ENCODE measurements at regions not wholly inside any gene's neighbourhood (a gene's known extent, or its start where the extent isn't known, plus 50 kb on each side); places are given as distances from the start of the nearest gene placed in this dataset.

- TF ChIP-seq EZH2 (IDR thresholded peaks at IDR 0.05; ENCODE audit: borderline replicate concordance, insufficient read depth, low read length, poor library complexity, severe bottlenecking) (no peak), SMC3 (conservative IDR thresholded peaks at IDR 0.05; ENCODE audit: poor library complexity) (no peak), EP300 (conservative IDR thresholded peaks at IDR 0.05; ENCODE audit: poor library complexity, severe bottlenecking) (no peak), CTCF (IDR thresholded peaks at IDR 0.05; ENCODE audit: poor library complexity, severe bottlenecking) (no peak), REST (IDR thresholded peaks at IDR 0.05; ENCODE audit: borderline replicate concordance) (no peak), POLR2AphosphoS5 (IDR thresholded peaks at IDR 0.05) (no peak), TAF1 (IDR thresholded peaks at IDR 0.05; ENCODE audit: low read depth) (no peak), RAD21 (conservative IDR thresholded peaks at IDR 0.05) (no peak)
Observed at GRCh38 chr3:43905157-43905556, 214.4 kb downstream of the ABHD5 start.

Data from neural cell (in vitro differentiated cells).